Pancreas (tissue), 10 donors: ENCODE measurements at regions not wholly inside any gene's neighbourhood (a gene's known extent, or its start where the extent isn't known, plus 50 kb on each side); places are given as distances from the start of the nearest gene placed in this dataset.

Source experiments
- ATAC-seq, 4 donors: fragments of 200-7000 bp; cut with Tn5 transposase; one replicate each; pipeline versions ENCODE4 v1.8.0 to v1.9.1; 2020; ENCODE audit warnings: mild to moderate bottlenecking in 4 of 4, moderate library complexity in 4 of 4
- DNase-seq, 6 donors: peaks; one replicate each; pipeline ENCODE4 v3.0.0-alpha.2; 2020
- FAIRE-seq: peaks from 2 replicates; lab custom pipeline; 2012; peaks lifted over from hg19 to GRCh38; lab: Jason Lieb, UNC
- H3K27ac ChIP-seq, 4 donors: fragments of 200-600 bp; sonication (generic); 1 replicate in 3 of 4; 2 replicates in 1 of 4; pipeline versions ENCODE4 v1.5.0 to v1.8.0; 2020
- H3K27me3 ChIP-seq, 4 donors: fragments of 200-600 bp; one replicate each; pipeline ENCODE4 v1.8.0; 2021
- H3K36me3 ChIP-seq, 3 donors: fragments of 200-600 bp; sonication (generic) in 1 of 3; one replicate each; pipeline versions ENCODE4 v1.5.0 to v1.8.0; 2020 to 2021
- H3K4me1 ChIP-seq, 3 donors: fragments of 200-600 bp; one replicate each; pipeline ENCODE4 v1.8.0; 2021
- H3K4me3 ChIP-seq, 4 donors: fragments of 200-600 bp; sonication (generic) in 2 of 4; one replicate each; pipeline versions ENCODE4 v1.5.0 to v1.8.0; 2020 to 2021
- H3K9me3 ChIP-seq, 4 donors: fragments of 200-600 bp; one replicate each; pipeline ENCODE4 v1.8.0; 2021
- CTCF ChIP-seq, 4 donors: fragments of 200-600 bp; sonication (generic) in 3 of 4; IDR thresholded peaks; one replicate each; pipeline versions ENCODE4 v1.5.0 to v1.8.0; 2021; ENCODE audit warnings: antibody characterized with exemption in 4 of 4
- WGBS, 2 donors: extraction: QIAGEN DNeasy Blood & Tissue Kit; methylation state at CpG; one replicate each; pipeline ENCODE4 v1.1.7; 2013; 5-methylcytosine and 5-hydroxymethylcytosine counted together
- intact Hi-C, 3 donors: fragments of 100-400 bp; cut with DNase I; formaldehyde crosslinking; loops; one replicate each; pipeline versions ENCODE4 v1.11.1 to v1.14.2; 2022
- donor health status: healthy with polysubstance abuse.
- donor health status: DM: no; HTN: no; CAD: no; lungs with moderate emphysema.
- donor health status: DM: no; HTN: no; CAD: no.
- donor health status: control.
- donor health status: control.
- donor health status: Bipolar disorder and iron deficiency.
- donor health status: DM: yes; HTN: yes; CAD: no.
- donor health status: DM: no; HTN: no; CAD: no.
- donor health status: DM: no; HTN: no; CAD: no.
- donor health status: DM: yes; HTN: yes; CAD: no.

- ATAC-seq: no peak
- Histone ChIP-seq H3K27ac (no peak overlapping the region), H3K9me3 (no peaks in the 10 kb centered on the region), H3K4me3 (no peak overlapping the region), H3K4me1 (peaks cover 0 to 27% (median 0%) of the 10 kb centered on the region in 3 donors), H3K36me3 (no peaks in the 10 kb centered on the region), H3K27me3 (no peaks in the 10 kb centered on the region)
- intact Hi-C loops: no loop called here
- WGBS, 2 donors: 92 to 95% methylated on average over 1 of the region's 1 CpG
- TF ChIP-seq CTCF (IDR thresholded peaks at IDR 0.05): no peak
- no peak for FAIRE-seq
- DNase-seq: no peak
These were observed 107.6 kb downstream of the ADRB2 start for GRCh38 chr5:148933903-148934432.

- ATAC-seq: peak; percentile 52 to 60 (median 52)
- H3K27ac ChIP-seq: no peak overlapping the region
- H3K9me3 ChIP-seq: no peaks in the 10 kb centered on the region
These were observed 108.5 kb downstream of the ADRB2 start for GRCh38 chr5:148934895-148935400.

GRCh38 chr5:148937239-148937638 is 110.8 kb downstream of the ADRB2 start:
- WGBS, 2 donors: 47 to 65% methylated on average over 1 of the region's 1 CpG
- H3K9me3 ChIP-seq: no peaks in the 10 kb centered on the region
- intact Hi-C loops: no loop called here
- H3K27ac ChIP-seq: peak overlapping the region in 2 of 4 donors; percentile 43 to 60
- H3K27me3 ChIP-seq: no peaks in the 10 kb centered on the region
- H3K4me3 ChIP-seq: no peak overlapping the region
- ATAC-seq: no peak
- no peak for DNase-seq
- no peak for FAIRE-seq
- H3K4me1 ChIP-seq: peaks cover 0 to 27% (median 0%) of the 10 kb centered on the region in 3 donors
- TF ChIP-seq CTCF (IDR thresholded peaks at IDR 0.05): no peak
- H3K36me3 ChIP-seq: no peaks in the 10 kb centered on the region

More at GRCh38 chr5:148934895-148935400, 108.5 kb downstream of the ADRB2 start:
- Histone ChIP-seq H3K4me1 (peaks cover 0 to 27% (median 0%) of the 10 kb centered on the region in 3 donors), H3K36me3 (no peaks in the 10 kb centered on the region), H3K27me3 (no peaks in the 10 kb centered on the region), H3K4me3 (no peak overlapping the region)
- 44 to 46% methylated on average over 2 of the region's 2 CpGs for WGBS, 2 donors
- FAIRE-seq: no peak
- peak in 1 of 6 donors; percentile 26 for DNase-seq
- no peak for TF ChIP-seq CTCF (IDR thresholded peaks at IDR 0.05)
- intact Hi-C loops: no loop called here

GRCh38 chr5:148937830-148938521 is 111.6 kb downstream of the ADRB2 start:
- intact Hi-C loops: no loop called here

More at GRCh38 chr5:148937830-148938521, 111.6 kb downstream of the ADRB2 start:
- WGBS, 2 donors: 55 to 59% methylated on average over 4 of the region's 4 CpGs
- FAIRE-seq: no peak
- H3K27me3 ChIP-seq: no peaks in the 10 kb centered on the region
- H3K36me3 ChIP-seq: no peaks in the 10 kb centered on the region
- TF ChIP-seq CTCF (IDR thresholded peaks at IDR 0.05): no peak
- peak; percentile 65 to 84 (median 84) for ATAC-seq
- peak overlapping the region in 2 of 4 donors; percentile 43 to 60 for H3K27ac ChIP-seq
- peaks cover 0 to 24% (median 0%) of the 10 kb centered on the region in 3 donors for H3K4me1 ChIP-seq
- no peaks in the 10 kb centered on the region for H3K9me3 ChIP-seq
- no peak overlapping the region for H3K4me3 ChIP-seq
- DNase-seq: peak in 2 of 6 donors; percentile 9 to 32
